ENCODE measurements at regions not wholly inside any gene's neighbourhood (a gene's known extent, or its start where the extent isn't known, plus 50 kb on each side); places are given as distances from the start of the nearest gene placed in this dataset.
"Not testable (repeated sequence)": the region's sequence is repeated elsewhere in the genome, so short reads cannot be mapped to it uniquely, and the experiment has no call there.

GRCh38 chr17:27365329-27365945 is 71.5 kb downstream of the WSB1 start:
- not testable (repeated sequence) for DNase-seq (ENCODE audit: low spot score)

GRCh38 chr17:27366437-27366836 is 72.5 kb downstream of the WSB1 start:
- DNase-seq (ENCODE audit: low spot score): no peak

DNA sequence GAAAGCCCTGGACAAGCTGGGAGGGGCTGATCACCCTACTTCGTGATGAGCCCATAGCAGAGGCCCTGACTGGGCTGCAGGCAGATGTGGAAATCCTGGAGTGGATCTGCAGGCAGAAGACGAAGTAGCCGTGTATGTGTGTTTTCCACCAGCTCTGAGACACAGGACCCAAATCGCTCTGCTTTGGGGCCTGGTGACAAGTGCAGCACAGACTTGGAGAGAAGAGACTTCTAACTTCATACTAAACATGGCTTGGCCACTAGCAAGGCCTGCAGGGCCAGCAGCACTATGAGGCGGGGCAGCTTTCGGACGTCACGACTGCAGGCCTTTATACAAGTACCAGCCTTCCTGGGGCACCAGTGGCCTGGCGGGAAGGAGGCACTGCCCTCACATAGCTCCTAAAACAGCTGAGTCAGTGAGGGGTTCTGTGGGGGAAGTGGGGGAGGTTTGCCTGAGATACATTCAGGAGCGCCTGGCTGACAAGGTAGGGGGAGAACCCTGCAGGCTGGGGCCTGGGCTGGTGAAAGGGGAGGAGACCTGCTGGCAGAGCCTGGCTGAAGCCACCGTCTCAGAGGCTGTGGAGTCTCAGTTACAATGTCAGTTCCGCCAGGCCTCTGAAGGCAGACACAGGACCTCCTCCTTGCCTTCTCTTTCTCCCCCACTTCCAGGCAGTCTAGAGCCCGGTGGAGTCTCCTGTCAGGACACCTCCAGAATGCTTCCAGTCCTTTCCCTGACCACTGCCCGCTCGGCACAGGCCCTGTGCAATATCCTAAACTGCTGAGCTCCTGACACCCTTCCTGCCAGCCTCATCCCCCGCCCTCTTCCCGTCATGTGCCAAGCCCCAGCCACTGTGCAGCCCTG is 73.4 kb downstream of the WSB1 start:
- no peak for DNase-seq (ENCODE audit: low spot score)

GRCh38 chr17:27368151-27368795 is 74.4 kb downstream of the WSB1 start:
- no peak for DNase-seq (ENCODE audit: low spot score)

DNA sequence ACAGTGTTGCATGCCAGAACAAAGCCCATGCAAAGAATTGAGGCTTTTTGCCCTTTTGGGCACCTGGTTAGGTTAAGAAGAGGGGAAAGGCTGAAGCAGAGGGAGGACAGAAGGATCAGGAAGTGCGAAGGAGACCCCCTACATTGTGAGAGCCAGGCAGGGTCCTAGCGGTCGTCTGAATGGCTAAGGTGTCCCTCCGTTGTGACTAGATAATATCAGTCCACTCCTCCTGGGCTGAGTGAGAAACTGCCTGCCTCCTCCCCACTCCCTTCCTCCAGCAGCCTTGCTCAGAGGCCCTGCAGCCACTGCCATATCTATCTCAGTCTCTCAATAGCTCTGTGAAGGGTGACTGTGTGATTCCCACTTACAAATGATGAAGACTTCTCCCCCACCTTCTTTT is 75.1 kb downstream of the WSB1 start:
- DNase-seq (ENCODE audit: low spot score): no peak

- no peak for DNase-seq (ENCODE audit: low spot score)
Observed at GRCh38 chr17:27370776-27371175, 76.9 kb downstream of the WSB1 start.

DNA sequence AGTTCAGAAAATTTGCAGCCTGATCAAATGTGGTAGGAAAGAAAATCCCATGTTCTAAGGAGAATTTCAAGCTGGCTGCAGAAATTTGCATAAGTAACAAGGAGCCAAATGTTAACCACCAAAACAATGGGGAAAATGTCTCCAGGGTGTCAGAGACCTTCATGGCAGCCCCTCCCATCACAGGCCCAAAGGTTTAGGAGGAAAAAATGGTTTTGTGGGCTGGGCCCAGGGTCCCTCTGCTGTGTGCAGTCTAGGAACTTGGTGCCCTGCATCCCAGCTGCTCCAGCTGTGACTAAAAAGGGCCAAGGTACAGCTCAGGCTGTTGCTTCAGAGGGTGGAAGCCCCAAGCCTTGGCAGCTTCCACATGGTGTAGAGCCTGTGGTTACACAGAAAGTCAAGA is 79.8 kb downstream of the WSB1 start:
- not testable (repeated sequence) for DNase-seq (ENCODE audit: low spot score)

GRCh38 chr17:27376637-27377547 is 79.4 kb upstream of the KSR1 start:
- no peak for DNase-seq (ENCODE audit: low spot score)

DNA sequence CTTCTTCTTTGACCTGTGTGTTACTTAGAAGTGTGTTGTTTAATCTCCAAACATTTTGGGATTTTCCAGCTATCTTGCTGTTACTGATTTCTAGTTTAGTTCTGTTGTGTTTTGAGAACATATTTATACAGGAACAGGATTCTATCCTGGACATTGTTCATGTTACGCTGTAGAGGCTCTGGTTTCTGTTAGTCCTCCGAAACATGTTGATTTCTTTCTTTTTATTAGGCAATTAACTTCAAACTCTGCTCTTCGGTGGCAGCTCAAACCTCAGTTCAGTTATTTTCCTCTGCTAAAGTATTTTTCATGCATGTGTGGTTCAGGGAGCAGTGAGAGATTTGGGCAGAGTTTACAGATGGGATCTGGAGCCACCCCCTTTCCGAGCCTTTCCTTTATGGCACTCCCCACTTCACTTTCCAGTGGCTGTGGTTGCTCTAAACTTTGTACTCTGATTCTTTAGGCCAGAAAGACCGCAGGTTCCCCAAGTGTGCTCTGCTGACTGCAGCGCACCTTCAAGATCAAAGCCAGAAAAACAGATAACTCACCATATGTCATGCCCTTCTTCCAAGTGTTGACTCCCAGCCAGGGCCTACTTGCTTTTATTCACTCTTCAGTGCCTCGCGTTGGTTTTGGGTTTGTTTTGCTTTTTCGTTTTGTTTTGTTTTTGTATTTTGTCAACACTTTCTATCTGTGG is 77.6 kb upstream of the KSR1 start:
- no peak for DNase-seq (ENCODE audit: low spot score)

DNA sequence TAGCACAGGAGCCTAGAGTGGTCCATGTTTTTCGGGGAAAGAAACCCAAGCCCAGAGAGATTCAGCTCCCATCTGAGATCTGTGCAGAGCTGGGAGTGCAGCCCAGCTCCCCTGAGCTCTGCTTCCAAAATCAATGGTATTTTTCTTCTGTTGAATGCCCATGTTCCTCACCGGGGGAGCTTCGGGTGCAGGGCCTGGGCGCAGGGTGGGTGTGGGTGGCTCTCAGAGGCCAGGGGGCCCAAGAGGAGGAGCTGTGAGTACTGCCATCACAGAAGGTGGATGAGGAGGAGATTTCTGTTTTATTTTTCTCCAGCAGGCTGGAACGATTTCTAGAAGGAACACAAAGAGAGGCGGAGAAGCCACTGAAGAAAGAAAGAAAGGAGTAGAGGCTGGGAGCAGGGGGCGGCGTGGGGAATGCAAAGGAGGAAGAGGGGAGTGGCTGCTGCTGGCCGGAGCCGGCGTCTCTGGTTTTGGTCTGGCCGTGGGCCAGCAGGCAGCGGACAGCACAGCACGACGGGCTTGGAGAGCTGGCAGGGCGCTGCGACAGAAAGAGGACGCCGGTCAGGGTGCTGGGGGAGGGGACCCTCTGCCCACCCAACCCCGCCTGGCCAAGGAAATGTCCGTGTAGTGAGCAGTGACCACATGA is 76.2 kb upstream of the KSR1 start:
- no peak for DNase-seq (ENCODE audit: low spot score)

GRCh38 chr17:27380551-27380950 is 75.7 kb upstream of the KSR1 start:
- no peak for DNase-seq (ENCODE audit: low spot score)

GRCh38 chr17:27381007-27381501 is 75.2 kb upstream of the KSR1 start:
- peak; percentile 54 for DNase-seq (ENCODE audit: low spot score)

DNA sequence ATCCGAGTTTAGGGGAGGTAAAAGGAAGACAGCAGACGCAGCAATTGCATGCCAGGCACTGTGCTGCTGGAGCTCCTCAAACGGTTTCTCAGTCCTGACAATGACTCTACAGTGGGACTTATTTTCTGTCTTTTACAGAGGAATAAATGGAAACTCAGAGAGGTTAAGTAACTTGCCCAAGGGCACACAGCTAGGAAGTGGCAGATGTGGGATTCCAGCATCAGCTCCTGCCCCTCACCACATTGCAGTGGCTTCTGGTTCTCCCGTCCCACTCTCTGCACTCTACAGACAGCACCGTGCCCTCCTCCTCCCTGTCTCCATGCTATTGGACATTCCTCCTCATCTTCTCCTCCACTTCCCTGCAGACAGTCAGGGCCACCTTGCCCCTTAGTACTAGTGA is 74.2 kb upstream of the KSR1 start:
- no peak for DNase-seq (ENCODE audit: low spot score)

DNA sequence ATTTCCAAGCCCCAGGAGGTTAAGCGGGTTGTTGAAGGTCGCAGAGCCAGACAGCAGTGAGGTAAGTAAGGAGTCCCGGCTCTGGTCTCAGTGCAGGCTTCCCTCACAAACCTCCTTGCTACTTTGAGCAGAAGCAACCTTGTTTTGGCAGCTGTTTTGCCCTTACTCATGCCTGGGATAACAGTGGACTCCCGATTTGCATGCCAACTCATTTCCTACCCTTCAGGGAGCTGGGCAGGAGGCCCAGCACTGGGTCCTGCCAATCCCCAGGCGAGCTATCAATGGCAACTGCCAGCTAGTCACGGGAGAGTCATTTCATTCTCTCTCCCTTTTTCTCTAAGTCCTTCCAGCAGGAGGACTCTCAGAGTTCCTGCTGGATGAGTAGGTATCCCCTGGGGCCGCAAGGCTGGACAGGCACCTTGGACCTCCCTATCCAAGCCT is 72.0 kb upstream of the KSR1 start:
- no peak for DNase-seq (ENCODE audit: low spot score)

DNA sequence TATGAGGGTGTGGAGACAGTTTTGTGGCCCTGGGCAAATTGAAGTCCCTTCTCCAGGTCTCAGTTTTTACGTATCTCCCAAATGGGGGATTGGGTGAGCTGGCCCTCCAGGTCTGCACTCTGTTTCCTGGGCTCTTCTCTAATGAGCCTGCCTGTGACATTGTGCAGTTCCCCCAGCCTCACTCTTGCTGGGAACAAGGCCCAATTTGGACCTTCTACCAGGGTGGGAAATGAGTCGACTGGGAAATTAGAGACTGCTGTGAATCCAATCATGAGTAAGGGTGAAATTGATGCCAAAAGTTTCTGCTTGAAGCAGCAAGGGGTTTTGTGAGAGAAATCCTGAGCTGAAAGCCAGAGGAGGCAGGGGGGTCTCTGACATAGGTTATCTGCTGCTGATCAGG is 71.5 kb upstream of the KSR1 start:
- DNase-seq (ENCODE audit: low spot score): no peak

DNA sequence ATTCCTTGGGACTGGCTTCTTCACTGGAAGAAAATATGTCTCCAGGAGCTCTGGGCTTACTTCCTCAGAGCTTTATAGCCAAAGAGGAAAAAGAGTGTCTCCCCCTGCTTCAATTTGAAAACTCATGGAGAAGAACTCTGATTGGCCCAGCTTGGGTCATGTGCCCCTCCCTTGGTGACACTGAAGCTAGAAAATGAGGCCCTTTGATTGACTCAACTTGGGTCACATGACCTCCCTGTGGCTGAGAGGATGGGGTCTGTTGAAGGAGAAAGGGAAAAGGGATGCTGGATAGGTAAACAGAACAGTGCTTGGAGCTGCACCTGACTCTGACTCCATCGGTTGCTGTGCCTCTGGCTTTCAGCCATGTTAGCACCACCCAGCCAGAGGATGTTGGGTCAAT is 70.6 kb upstream of the KSR1 start:
- no peak for DNase-seq (ENCODE audit: low spot score)

- no peak for DNase-seq (ENCODE audit: low spot score)
Observed at GRCh38 chr17:27386206-27387075, 69.8 kb upstream of the KSR1 start.

DNA sequence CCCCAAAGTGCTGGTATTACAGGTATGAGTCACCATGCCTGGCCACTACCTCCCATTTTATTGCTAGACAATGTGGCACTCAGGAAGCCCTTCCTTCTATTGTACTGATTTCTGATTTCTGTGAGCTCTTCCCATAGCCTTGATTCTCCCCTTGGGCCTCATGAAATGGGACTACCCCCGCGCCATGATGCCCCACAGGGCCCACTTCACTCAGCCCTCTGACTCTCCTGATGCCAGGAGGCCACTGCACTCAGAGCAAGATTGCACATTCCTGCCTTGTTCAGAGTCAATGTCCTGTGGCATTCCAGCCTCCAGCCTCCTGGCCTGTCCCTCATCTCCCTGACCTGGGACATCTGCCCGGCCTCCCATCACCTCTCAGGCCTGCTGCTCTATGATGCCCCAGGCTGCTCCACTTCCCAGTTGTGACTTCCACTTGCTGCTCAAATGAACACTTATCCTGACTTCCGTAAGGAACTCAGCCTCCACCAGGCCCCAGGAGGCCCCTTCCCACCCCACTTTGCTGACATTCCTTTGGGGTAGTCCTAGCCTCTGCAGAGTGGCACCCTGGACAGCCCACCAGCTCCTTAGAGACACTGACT is 66.6 kb upstream of the KSR1 start:
- DNase-seq (ENCODE audit: low spot score): no peak

DNA sequence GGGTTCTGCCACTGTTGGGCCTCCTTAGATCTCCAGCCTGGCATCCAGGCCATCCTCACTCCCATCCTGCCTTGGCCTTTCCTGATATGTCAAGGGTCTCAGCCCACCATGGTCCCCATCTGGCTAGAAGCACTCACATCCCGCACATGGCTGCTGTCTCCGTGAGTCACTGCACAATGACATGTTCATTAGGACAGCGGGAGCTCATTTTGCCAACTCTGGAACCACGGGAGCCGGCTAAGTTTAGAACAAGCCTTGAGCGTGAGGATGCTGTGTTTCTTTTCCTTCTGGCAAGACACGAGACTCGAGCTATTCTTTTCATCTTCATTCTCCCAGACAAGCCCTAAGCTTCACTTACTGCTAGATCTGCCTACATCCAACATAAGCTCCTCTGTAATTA is 65.7 kb upstream of the KSR1 start:
- DNase-seq (ENCODE audit: low spot score): no peak

Measured in CD4-positive, alpha-beta T cell treated with Interleukin-6 at 100 ng/mL for 8 hours (primary cell).